NCI-H1092 treated with DMSO at 0.1 percent for 48 hours (cell line): ENCODE measurements at regions not wholly inside any gene's neighbourhood (a gene's known extent, or its start where the extent isn't known, plus 50 kb on each side); places are given as distances from the start of the nearest gene placed in this dataset.

Experiments
- DNase-seq: peaks from one replicate; lab custom pipeline; 2025; lab: John Stamatoyannopoulos, UW

- DNase-seq: no peak
Observed at GRCh38 chr11:80782135-80782885, 1341.5 kb upstream of the TENM4 start.

- no peak for DNase-seq
Observed at GRCh38 chr11:80779905-80780605, 1339.2 kb upstream of the TENM4 start.

GRCh38 chr11:80778941-80779340 is 1338.1 kb upstream of the TENM4 start:
- DNase-seq: no peak

- no peak for DNase-seq
Observed at GRCh38 chr11:80778432-80778831, 1337.6 kb upstream of the TENM4 start.

DNA sequence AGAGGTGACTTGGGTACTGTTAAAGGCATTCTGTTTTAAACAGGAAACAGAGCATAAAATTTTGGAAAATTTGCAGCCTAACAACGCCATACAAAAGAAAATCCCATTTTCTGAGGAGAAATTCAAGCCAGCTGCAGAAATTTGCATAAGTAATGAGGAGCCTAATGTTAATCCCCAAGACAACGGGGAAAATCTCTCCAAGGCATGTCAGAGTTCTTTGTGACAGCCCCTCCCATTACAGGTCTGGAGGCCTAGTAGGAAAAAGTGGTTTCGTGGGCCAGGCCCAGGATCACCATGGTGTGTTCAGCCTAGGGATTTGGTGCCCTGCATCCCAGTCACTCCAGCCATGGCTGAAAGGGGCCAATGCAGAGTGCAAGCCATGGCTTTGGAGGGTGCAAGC is 1333.1 kb upstream of the TENM4 start:
- no peak for DNase-seq

GRCh38 chr11:80771017-80771416 is 1330.2 kb upstream of the TENM4 start:
- DNase-seq: no peak

GRCh38 chr11:80758787-80759186 is 1318.0 kb upstream of the TENM4 start:
- no peak for DNase-seq

DNA sequence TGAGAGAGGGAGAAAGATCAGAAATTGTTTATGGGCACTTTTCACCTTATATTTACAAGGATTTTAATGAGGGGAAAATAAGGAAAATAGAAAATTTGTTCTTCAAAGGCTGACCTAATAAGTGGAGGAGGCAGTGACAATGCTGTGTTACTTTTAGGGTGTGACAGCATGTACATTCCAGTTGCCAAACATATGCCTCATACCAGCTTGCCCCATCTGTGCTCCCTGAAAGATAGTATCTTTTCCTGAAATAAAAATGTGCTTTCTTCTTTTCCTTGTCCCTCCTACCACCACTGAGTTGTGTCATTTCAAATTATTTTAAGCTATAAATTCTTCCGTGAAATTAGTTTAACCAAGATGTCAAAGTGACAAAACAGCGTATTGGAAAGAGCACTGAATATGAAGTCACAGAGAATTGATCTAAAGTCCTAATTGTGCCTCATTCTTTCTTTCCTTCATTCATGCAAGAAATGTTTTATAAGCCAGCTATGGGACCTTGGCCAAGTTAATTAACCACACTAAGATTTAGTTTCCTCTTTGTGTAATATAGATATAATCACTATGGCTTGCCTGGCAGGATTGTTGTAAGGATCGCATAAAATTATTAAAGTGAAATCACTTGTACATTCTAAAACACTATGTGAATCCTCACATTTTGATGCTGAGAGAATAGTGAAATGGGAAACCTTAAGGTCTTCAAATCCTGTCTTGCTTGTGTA is 1307.5 kb upstream of the TENM4 start:
- DNase-seq: no peak

GRCh38 chr11:80746300-80746699 is 1305.5 kb upstream of the TENM4 start:
- no peak for DNase-seq

- no peak for DNase-seq
Observed at GRCh38 chr11:80745416-80745815, 1304.6 kb upstream of the TENM4 start.

DNA sequence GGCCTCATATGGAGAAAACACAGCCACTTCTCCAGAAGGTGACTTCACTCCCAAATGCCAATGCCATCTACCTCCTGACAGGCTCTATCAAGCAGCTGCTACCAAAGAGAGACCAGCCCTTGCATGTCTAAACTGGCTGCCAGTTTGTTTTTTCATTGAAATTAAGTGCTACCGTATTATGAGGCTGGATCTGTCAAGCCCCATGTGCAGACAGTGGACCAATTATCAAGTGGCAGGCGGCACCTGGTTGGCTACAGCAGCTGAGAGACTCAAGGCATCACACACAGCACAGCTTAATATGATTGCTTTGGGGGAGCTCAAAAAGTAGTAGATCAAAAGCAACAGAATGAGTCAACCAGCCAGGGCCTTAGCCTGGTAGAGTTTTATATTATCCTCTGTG is 1293.0 kb upstream of the TENM4 start:
- DNase-seq: no peak

GRCh38 chr11:80733361-80733760 is 1292.5 kb upstream of the TENM4 start:
- no peak for DNase-seq

DNA sequence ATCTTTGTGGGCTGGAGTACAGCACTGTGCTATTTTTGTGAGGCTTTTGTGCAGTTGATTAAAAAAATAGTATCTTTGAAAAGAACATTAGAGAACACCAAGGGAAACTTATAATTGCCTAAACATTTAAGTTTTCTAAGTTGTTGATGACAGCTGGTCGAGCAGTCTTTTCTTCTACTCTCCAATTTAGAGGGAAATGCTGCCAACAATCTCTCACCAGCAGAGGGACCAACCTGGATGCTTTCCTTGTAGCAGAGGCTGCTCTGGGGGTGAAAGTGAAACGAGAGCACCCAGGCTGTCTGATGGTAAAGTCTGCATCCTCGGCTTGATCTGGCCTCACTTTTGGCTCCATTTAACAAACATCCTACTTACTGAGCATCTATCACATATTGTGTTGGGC is 1286.5 kb upstream of the TENM4 start:
- DNase-seq: peak; percentile 14

DNA sequence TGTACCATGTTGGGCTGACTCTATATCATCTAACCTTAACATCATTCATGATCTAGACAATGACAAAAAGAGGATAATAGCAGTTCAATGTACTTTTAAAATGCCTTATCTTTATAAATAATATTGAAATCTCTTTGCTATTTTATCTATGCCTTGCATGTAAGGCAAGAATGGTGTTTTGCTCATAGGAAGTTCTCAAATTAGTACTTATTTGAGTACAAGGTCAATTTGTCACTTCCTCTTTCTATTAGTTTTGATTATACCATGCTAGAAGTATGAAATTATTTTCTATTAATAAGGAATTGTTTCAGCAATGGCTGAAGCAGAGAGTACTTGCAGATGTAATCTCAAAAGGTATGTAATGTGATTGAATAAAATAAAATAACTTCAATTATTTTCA is 1285.4 kb upstream of the TENM4 start:
- DNase-seq: no peak

GRCh38 chr11:80724366-80724765 is 1283.5 kb upstream of the TENM4 start:
- no peak for DNase-seq

- no peak for DNase-seq
Observed at GRCh38 chr11:80722629-80723028, 1281.8 kb upstream of the TENM4 start.

DNA sequence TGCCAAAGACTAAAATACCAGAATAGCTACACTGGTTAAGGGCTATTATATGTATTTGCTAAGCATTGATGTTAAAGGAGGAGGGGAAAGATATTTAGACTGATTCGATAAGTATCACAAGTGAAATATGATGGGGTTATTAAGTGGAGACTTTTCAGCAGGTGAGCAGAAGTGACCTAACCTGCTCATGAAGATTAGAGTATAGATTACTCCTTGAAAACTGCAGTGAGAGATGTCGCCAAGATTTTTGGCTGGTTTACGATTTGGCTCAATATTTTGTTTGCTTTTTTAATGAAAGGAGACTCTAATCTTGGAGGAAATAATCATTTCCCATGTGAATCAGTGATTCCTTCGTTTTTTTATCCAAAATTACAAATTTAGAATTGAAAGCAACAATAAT is 1279.5 kb upstream of the TENM4 start:
- DNase-seq: no peak

GRCh38 chr11:80719292-80719646 is 1278.4 kb upstream of the TENM4 start:
- no peak for DNase-seq

DNA sequence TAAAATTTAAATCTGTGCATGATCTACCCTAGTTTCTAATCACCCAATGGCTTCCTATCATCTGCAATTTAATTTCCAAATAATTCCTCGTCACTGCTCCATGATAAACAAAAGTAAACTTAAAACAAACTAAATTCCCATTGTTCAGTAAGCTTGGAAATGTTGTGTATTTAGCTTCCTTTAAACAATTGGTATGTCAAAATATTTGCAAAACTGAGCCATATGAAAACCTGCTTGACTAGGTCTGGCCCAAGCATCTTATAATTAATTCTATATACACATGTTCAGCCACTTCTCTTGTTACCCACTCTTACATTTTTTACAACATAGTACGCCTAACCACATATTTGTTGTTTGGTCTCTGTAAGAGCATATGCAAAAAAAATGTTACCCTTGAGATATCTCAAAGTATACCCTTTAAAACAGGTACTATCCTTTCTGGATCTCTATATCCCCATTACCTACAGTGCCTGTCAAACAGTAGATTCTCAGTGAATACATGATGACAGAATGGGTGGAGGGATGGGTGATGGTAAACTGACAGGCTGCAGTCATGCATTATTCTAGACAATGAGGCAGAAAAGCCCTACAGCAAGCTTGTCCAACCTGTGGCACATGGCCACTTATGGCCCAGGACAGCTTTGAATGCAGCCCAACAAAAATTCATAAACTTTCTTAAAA is 1277.9 kb upstream of the TENM4 start:
- DNase-seq: no peak

DNA sequence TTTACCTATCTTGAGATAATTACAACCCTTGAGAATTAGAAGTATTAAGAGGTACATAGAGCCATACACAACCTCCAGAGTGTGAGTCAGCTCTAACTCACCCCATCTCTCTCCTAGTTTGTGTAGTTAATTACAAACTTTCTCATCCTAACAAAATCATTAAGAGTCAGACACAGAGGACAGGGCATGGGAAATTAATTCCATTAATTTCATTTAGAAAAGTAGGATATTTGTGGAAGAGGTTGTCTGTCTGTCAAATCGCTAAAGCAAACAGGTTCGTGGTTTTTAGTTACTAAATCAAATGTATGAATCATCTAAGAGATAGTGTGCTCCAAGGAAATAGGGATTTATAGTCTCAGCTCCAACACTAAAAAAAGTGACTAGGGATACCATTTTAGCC is 1261.4 kb upstream of the TENM4 start:
- no peak for DNase-seq

GRCh38 chr11:80700386-80700785 is 1259.6 kb upstream of the TENM4 start:
- DNase-seq: no peak

- DNase-seq: peak; percentile 79
Observed at GRCh38 chr11:80699406-80700177, 1258.8 kb upstream of the TENM4 start.
